HCT116 (cell line): ENCODE measurements at regions not wholly inside any gene's neighbourhood (a gene's known extent, or its start where the extent isn't known, plus 50 kb on each side); places are given as distances from the start of the nearest gene placed in this dataset.

ENCODE experiments used
- ATAC-seq: fragments of 200-7000 bp; cut with Tn5 transposase; 2 replicates; pipeline ENCODE4 v1.9.1; 2020; ENCODE audit warnings: mild to moderate bottlenecking, moderate library complexity
- BruUV-seq: library from RNA; stranded (reverse); fragments of 400-500 nt; replicated peaks from 2 replicates; lab custom pipeline; 2021; lab: Mats Ljungman, UMichigan
- CTCF ChIA-PET: fragments of 300-600 bp; sonication (Branson Sonifier 250); formaldehyde crosslinking; loops from one replicate; lab custom pipeline; 2021; ENCODE audit warnings: antibody characterized with exemption; lab: Charles Lee
- POLR2A ChIA-PET: fragments of 300-600, 350-600 bp; sonication (Branson Sonifier 250); formaldehyde crosslinking; loops from one replicate; lab custom pipeline; 2021; ENCODE audit warnings: antibody characterized with exemption; lab: Charles Lee
- RAD21 ChIA-PET, 2 experiments: fragments of 300-600 bp; sonication (Branson Sonifier 250); formaldehyde crosslinking; loops; one replicate each; lab custom pipeline; 2023; ENCODE audit warnings: low total read pairs in 2 of 2; ENCODE audit not compliant: uncharacterized antibody in 2 of 2, unreplicated experiment in 2 of 2, low non-redundant PET in 1 of 2; lab: Charles Lee
- DNase-seq: peaks from one replicate; pipeline ENCODE4 v3.0.0-alpha.2; 2010; ENCODE audit warnings: low read depth, low spot score
- H2AFZ ChIP-seq: fragments of 200-600 bp; shearing (Covaris generic), sonication (generic); 2 replicates; pipeline ENCODE4 v1.6.1; 2017; ENCODE audit warnings: low read depth, mixed run types, mixed read lengths, antibody characterized with exemption, low read length; ENCODE audit not compliant: poor library complexity, severe bottlenecking
- H3K27ac ChIP-seq: 2 replicates; pipeline ENCODE4 v1.5.1; 2012; ENCODE audit warnings: low read depth, low read length
- H3K27me3 ChIP-seq: fragments of 200-600 bp; sonication (generic); 2 replicates; pipeline ENCODE4 v1.6.1; 2016; ENCODE audit warnings: mixed run types, low read length, mixed read lengths; ENCODE audit not compliant: insufficient read depth
- H3K36me3 ChIP-seq, 2 experiments: fragments of 200-500 bp in 1 of 2; fragments of 200-600 bp in 1 of 2; sonication (Bioruptor generic) in 1 of 2; sonication (generic) in 1 of 2; 2 replicates each; pipeline versions ENCODE4 v1.5.1 to v1.6.1; 2014 to 2016; ENCODE audit warnings: low read length in 2 of 2, inconsistent platforms in 1 of 2, mixed read lengths in 1 of 2, mixed run types in 1 of 2; ENCODE audit not compliant: insufficient read depth in 2 of 2, control insufficient read depth in 1 of 2
- H3K4me1 ChIP-seq, 2 experiments: fragments of 200-600 bp in 1 of 2; sonication (generic) in 1 of 2; 2 replicates each; pipeline versions ENCODE4 v1.5.1 to v1.6.1; 2012 to 2017; ENCODE audit warnings: low read length in 2 of 2, inconsistent platforms in 1 of 2, mild to moderate bottlenecking in 1 of 2, mixed read lengths in 1 of 2, mixed run types in 1 of 2, moderate library complexity in 1 of 2; ENCODE audit not compliant: insufficient read depth in 2 of 2, control insufficient read depth in 1 of 2
- H3K4me2 ChIP-seq: fragments of 200-600 bp; sonication (generic); 2 replicates; pipeline ENCODE4 v1.6.1; 2017; ENCODE audit warnings: mixed run types, low read length, mixed read lengths
- H3K4me3 ChIP-seq, 2 experiments: fragments of 200-600 bp in 1 of 2; sonication (generic) in 1 of 2; replicated peaks in 1 of 2; 2 replicates each; pipeline ENCODE4 v1.5.1; 2011 to 2016; ENCODE audit warnings: low read length in 2 of 2, control low read depth in 1 of 2, low read depth in 1 of 2, mild to moderate bottlenecking in 1 of 2, mixed read lengths in 1 of 2, mixed run types in 1 of 2
- H3K79me2 ChIP-seq: fragments of 200-600 bp; sonication (generic); 2 replicates; pipeline ENCODE4 v1.6.1; 2017; ENCODE audit warnings: mild to moderate bottlenecking, mixed run types, low read length, moderate library complexity, mixed read lengths; ENCODE audit not compliant: insufficient read depth
- H3K9ac ChIP-seq: fragments of 200-600 bp; sonication (generic); 2 replicates; pipeline ENCODE4 v1.6.1; 2016; ENCODE audit warnings: low read length, mixed read lengths
- H3K9me2 ChIP-seq: fragments of 200-600 bp; sonication (generic), shearing (Covaris generic); 2 replicates; pipeline ENCODE4 v1.6.1; 2017; ENCODE audit warnings: mixed run types, mild to moderate bottlenecking, moderate library complexity; ENCODE audit not compliant: insufficient read depth
- H3K9me3 ChIP-seq, 2 experiments: fragments of 200-500 bp in 1 of 2; fragments of 200-600 bp in 1 of 2; sonication (Bioruptor generic) in 1 of 2; sonication (generic) in 1 of 2; 2 replicates each; pipeline ENCODE4 v1.6.1; 2014 to 2017; ENCODE audit warnings: low read length in 2 of 2, mixed read lengths in 2 of 2, inconsistent platforms in 1 of 2, low read depth in 1 of 2, mild to moderate bottlenecking in 1 of 2, mixed run types in 1 of 2, moderate library complexity in 1 of 2; ENCODE audit not compliant: control insufficient read depth in 1 of 2, insufficient read depth in 1 of 2
- H4K20me1 ChIP-seq: fragments of 200-600 bp; sonication (generic), shearing (Covaris generic); 2 replicates; pipeline ENCODE4 v1.6.1; 2017; ENCODE audit warnings: mixed run types, mild to moderate bottlenecking, moderate library complexity; ENCODE audit not compliant: insufficient read depth
- EZH2phosphoT487 ChIP-seq: fragments of 200-600 bp; IDR thresholded peaks from 2 replicates; pipeline ENCODE4 v1.6.1; 2018; ENCODE audit warnings: antibody characterized with exemption, borderline replicate concordance
- POLR2AphosphoS5 ChIP-seq: IDR thresholded peaks from 2 replicates; pipeline ENCODE4 v1.6.1; 2011; ENCODE audit warnings: mild to moderate bottlenecking, low read depth, low read length, moderate library complexity
- YY1 ChIP-seq: IDR thresholded peaks from 2 replicates; pipeline ENCODE4 v1.6.1; 2011; ENCODE audit warnings: low read length, low read depth, moderate library complexity, mild to moderate bottlenecking; ENCODE audit not compliant: insufficient replicate concordance; ENCODE audit errors: extremely low read depth
- intact Hi-C: fragments of 100-400 bp; cut with micrococcal nuclease; formaldehyde crosslinking; loops from 2 replicates; pipeline ENCODE4 v1.10.0; 2022

DNA sequence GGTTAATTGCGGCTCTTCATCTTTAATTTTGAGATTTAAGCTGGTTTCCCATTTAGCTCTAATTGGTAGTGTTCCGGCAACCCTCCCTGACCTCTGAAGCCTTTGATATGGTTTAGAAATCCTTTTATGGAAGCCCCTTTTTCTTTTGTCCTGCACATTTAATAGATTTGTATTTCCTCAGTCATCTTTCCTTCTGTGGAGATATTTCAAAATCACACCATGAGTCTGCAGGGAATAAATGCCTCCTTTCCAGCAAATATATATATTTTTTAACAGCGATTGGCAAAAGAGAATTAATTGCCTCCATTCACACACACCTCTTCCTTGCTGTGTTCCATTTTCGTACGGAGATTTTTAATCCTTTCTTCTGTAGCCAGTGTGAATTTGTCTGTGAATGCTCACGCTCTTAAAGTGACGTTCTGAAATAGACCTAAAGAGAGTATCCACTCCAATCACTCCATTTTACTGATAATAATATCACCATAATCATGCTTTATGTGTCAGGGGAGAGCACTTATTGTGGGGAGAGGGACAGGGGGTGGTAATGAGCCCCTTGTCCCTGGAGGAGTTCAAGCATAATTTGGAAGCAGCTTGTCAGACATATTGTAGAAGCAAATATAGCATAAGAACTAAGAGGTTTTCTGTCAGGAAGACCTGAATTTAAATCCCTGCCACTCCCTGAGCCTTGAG is 142.5 kb upstream of the SYT13 start:
- H3K4me3 ChIP-seq = no peak overlapping the region
- H3K9ac ChIP-seq = no peak overlapping the region
- no peaks in the 10 kb centered on the region for H3K9me3 ChIP-seq
- BruUV-seq = no TSS peak
- no peaks in the 10 kb centered on the region for H3K4me1 ChIP-seq
- ChIA-PET CTCF (no interaction called here), RAD21 (no interaction called here), POLR2A (no interaction called here)
- no peak for DNase-seq
- no peaks in the 10 kb centered on the region for H3K79me2 ChIP-seq
- no peak overlapping the region for H3K4me2 ChIP-seq
- H2AFZ ChIP-seq = no peak overlapping the region
- no peak for TF ChIP-seq EZH2phosphoT487
- ATAC-seq = no peak
- no peaks in the 10 kb centered on the region for H3K9me2 ChIP-seq
- peaks cover 73% of the 10 kb centered on the region for H3K27me3 ChIP-seq
- no peaks in the 10 kb centered on the region for H3K36me3 ChIP-seq
- intact Hi-C loops = no loop called here
- no peak overlapping the region for H3K27ac ChIP-seq
- H4K20me1 ChIP-seq = no peaks in the 10 kb centered on the region

DNA sequence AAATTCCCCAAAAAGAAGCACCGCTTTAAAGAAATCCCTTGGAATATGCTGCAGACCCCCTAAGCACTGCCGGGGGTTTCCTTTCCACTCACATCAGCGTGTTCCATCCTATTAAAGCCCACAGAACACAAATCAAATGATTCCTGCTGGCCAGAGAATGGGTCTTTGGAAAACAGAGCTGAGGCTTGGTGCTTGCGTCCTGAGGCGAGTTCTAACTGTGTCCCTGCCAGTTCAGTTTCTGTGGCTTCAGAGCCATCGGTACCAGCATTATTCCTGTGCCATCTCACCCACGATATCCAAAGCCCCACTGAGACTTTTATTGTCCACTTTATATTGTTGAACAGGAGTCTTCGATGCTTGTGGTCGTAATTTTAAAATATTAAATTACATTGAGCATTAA is 142.0 kb upstream of the SYT13 start:
- intact Hi-C loops = no loop called here
- H3K79me2 ChIP-seq = no peaks in the 10 kb centered on the region
- CTCF ChIA-PET = no interaction called here
- H3K9me2 ChIP-seq = no peaks in the 10 kb centered on the region
- H3K4me3 ChIP-seq = no peak overlapping the region
- RAD21 ChIA-PET = no interaction called here
- H3K36me3 ChIP-seq = no peaks in the 10 kb centered on the region
- no peak overlapping the region for H2AFZ ChIP-seq
- POLR2A ChIA-PET = no interaction called here
- H3K9ac ChIP-seq = no peak overlapping the region
- no TSS peak for BruUV-seq
- H4K20me1 ChIP-seq = no peaks in the 10 kb centered on the region
- no peak for ATAC-seq
- no peak for DNase-seq
- no peaks in the 10 kb centered on the region for H3K4me1 ChIP-seq
- no peak overlapping the region for H3K4me2 ChIP-seq
- peaks cover 74% of the 10 kb centered on the region for H3K27me3 ChIP-seq
- no peaks in the 10 kb centered on the region for H3K9me3 ChIP-seq
- TF ChIP-seq POLR2AphosphoS5 = no peak
- TF ChIP-seq YY1 = no peak
- no peak overlapping the region for H3K27ac ChIP-seq
